Limb (tissue), 2 donors: ENCODE measurements at regions not wholly inside any gene's neighbourhood (a gene's known extent, or its start where the extent isn't known, plus 50 kb on each side); places are given as distances from the start of the nearest gene placed in this dataset.

Source experiments
- DNase-seq, 2 donors: peaks; one replicate each; pipeline ENCODE4 v3.0.0-alpha.2; 2016; ENCODE audit errors: extremely low spot score in 2 of 2

- no peak for DNase-seq
These were observed 404.5 kb downstream of the BRD1 start for GRCh38 chr22:49423125-49423650.

GRCh38 chr22:49422701-49423100 is 405.0 kb downstream of the BRD1 start:
- no peak for DNase-seq

- no peak for DNase-seq
These were observed 407.0 kb downstream of the BRD1 start for GRCh38 chr22:49420651-49421050.

GRCh38 chr22:49419661-49420060 is 408.0 kb downstream of the BRD1 start:
- DNase-seq: no peak

GRCh38 chr22:49418943-49419342 is 408.7 kb downstream of the BRD1 start:
- DNase-seq: no peak

- no peak for DNase-seq
These were observed 409.3 kb downstream of the BRD1 start for GRCh38 chr22:49418341-49418894.

- DNase-seq: no peak
These were observed 409.8 kb downstream of the BRD1 start for GRCh38 chr22:49417833-49418232.

- DNase-seq: no peak
These were observed 410.3 kb downstream of the BRD1 start for GRCh38 chr22:49417326-49417725.

GRCh38 chr22:49415151-49415951 is 412.3 kb downstream of the BRD1 start:
- DNase-seq: no peak

- DNase-seq: no peak
These were observed 414.1 kb downstream of the BRD1 start for GRCh38 chr22:49413551-49413950.

GRCh38 chr22:49413146-49413545 is 414.5 kb downstream of the BRD1 start:
- no peak for DNase-seq

- no peak for DNase-seq
These were observed 415.4 kb downstream of the BRD1 start for GRCh38 chr22:49412236-49412635.

- no peak for DNase-seq
These were observed 416.4 kb downstream of the BRD1 start for GRCh38 chr22:49411236-49411635.

- no peak for DNase-seq
These were observed 419.4 kb downstream of the BRD1 start for GRCh38 chr22:49408102-49408836.

- DNase-seq: no peak
These were observed 420.6 kb downstream of the BRD1 start for GRCh38 chr22:49406879-49407587.

GRCh38 chr22:49406047-49406650 is 421.5 kb downstream of the BRD1 start:
- no peak for DNase-seq

GRCh38 chr22:49405590-49405989 is 422.1 kb downstream of the BRD1 start:
- DNase-seq: no peak

GRCh38 chr22:49404576-49405241 is 423.0 kb downstream of the BRD1 start:
- DNase-seq: no peak

- no peak for DNase-seq
These were observed 423.7 kb downstream of the BRD1 start for GRCh38 chr22:49404020-49404419.

- DNase-seq: no peak
These were observed 424.6 kb downstream of the BRD1 start for GRCh38 chr22:49403102-49403501.

- DNase-seq: no peak
These were observed 425.5 kb downstream of the BRD1 start for GRCh38 chr22:49402169-49402568.
